NCI-H146 treated with DMSO at 0.1 percent for 48 hours (cell line): ENCODE measurements at regions not wholly inside any gene's neighbourhood (a gene's known extent, or its start where the extent isn't known, plus 50 kb on each side); places are given as distances from the start of the nearest gene placed in this dataset.
"Not testable (repeated sequence)": the region's sequence is repeated elsewhere in the genome, so short reads cannot be mapped to it uniquely, and the experiment has no call there.

Source experiments
- DNase-seq: peaks from one replicate; lab custom pipeline; 2025; ENCODE audit not compliant: unreplicated experiment; lab: John Stamatoyannopoulos, UW

- no peak for DNase-seq
These were observed 124.6 kb downstream of the NXPE2 start for GRCh38 chr11:114802878-114803277.

- DNase-seq = not testable (repeated sequence)
These were observed 127.1 kb downstream of the NXPE2 start for GRCh38 chr11:114805431-114805830.

GRCh38 chr11:114811971-114812370 lies 133.6 kb downstream of the NXPE2 start:
- DNase-seq = no peak

- DNase-seq = peak; percentile 52
These were observed 134.4 kb downstream of the NXPE2 start for GRCh38 chr11:114812733-114813132.

- DNase-seq = no peak
These were observed 134.9 kb downstream of the NXPE2 start for GRCh38 chr11:114813189-114813718.

GRCh38 chr11:114815176-114815575 lies 136.8 kb downstream of the NXPE2 start:
- no peak for DNase-seq

- DNase-seq = no peak
These were observed 137.4 kb downstream of the NXPE2 start for GRCh38 chr11:114815761-114816160.

GRCh38 chr11:114816791-114817190 lies 138.5 kb downstream of the NXPE2 start:
- no peak for DNase-seq

GRCh38 chr11:114818382-114818781 lies 140.1 kb downstream of the NXPE2 start:
- no peak for DNase-seq

- DNase-seq = no peak
These were observed 140.7 kb downstream of the NXPE2 start for GRCh38 chr11:114819028-114819427.

- peak; percentile 38 for DNase-seq
These were observed 142.3 kb downstream of the NXPE2 start for GRCh38 chr11:114820621-114821020.

- DNase-seq = peak; percentile 41
These were observed 143.5 kb downstream of the NXPE2 start for GRCh38 chr11:114821621-114822412.

GRCh38 chr11:114826910-114827442 lies 148.6 kb downstream of the NXPE2 start:
- DNase-seq = no peak

GRCh38 chr11:114827736-114828135 lies 149.4 kb downstream of the NXPE2 start:
- DNase-seq = no peak

GRCh38 chr11:114832532-114833125 lies 154.3 kb downstream of the NXPE2 start:
- DNase-seq = peak; percentile 96

- DNase-seq = no peak
These were observed 157.8 kb downstream of the NXPE2 start for GRCh38 chr11:114836161-114836560.

GRCh38 chr11:114844896-114845295 lies 166.6 kb downstream of the NXPE2 start:
- no peak for DNase-seq

GRCh38 chr11:114845766-114846415 lies 167.6 kb downstream of the NXPE2 start:
- DNase-seq = no peak

- no peak for DNase-seq
These were observed 168.1 kb downstream of the NXPE2 start for GRCh38 chr11:114846416-114846791.

GRCh38 chr11:114847306-114847975 lies 169.1 kb downstream of the NXPE2 start:
- peak; percentile 47 for DNase-seq

- DNase-seq = no peak
These were observed 169.7 kb downstream of the NXPE2 start for GRCh38 chr11:114848027-114848426.
